ENCODE measurements at regions not wholly inside any gene's neighbourhood (a gene's known extent, or its start where the extent isn't known, plus 50 kb on each side); places are given as distances from the start of the nearest gene placed in this dataset.

DNA sequence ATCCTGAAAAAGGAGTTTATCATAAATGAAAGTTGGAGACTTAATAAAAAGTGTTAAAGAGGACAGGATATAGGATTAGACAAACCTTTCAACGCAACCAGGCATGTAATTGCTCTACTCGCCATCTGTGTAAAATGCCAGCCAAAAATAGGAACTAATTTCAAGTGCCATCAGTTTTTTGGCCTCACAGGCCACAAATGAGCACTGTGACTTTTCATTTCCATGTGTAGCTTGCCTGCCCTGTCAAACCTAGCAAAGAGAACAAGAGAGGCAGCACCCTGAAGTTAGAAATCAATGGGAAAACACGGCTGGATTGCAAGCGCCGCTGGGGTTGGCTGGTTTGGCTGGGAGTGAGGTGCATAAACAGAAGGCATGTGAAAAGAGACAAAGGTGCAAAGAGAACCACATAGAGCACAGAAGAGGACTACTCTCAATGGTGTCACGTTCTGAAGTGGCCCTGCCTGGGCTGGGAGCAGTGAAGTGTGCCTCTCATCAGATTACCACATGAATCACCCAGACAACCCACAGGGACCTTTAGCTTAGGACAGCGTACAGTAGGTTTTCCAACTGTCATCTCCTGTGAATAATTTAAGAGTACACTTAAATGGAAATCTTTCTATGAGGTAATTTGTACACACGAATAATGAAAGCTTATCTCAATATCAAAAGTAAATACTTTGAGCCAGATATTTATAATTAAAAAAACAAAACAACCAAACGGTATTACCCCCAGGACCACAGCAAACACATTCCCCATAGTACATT lies 78.0 kb upstream of the NHSL1 start (continued):
- TF ChIP-seq KDM5A (IDR thresholded peaks at IDR 0.05; ENCODE audit: low read length) (no peak), BCL11A (IDR thresholded peaks at IDR 0.05; ENCODE audit: low read depth in 2 of 2, low read length in 2 of 2) (no peak), YY1 (IDR thresholded peaks at IDR 0.05; ENCODE audit: low read depth, low read length) (no peak), SIN3A (conservative IDR thresholded peaks at IDR 0.05 in 1 of 2, IDR thresholded peaks at IDR 0.05 in 1 of 2; ENCODE audit: low read depth in 1 of 2, low read length in 2 of 2) (no peak), CTBP2 (IDR thresholded peaks at IDR 0.05; ENCODE audit: borderline replicate concordance, insufficient read depth, insufficient read length, low read length) (no peak), BACH1 (IDR thresholded peaks at IDR 0.05; ENCODE audit: low read length) (no peak)
- TF ChIP-seq, protein P1, sequence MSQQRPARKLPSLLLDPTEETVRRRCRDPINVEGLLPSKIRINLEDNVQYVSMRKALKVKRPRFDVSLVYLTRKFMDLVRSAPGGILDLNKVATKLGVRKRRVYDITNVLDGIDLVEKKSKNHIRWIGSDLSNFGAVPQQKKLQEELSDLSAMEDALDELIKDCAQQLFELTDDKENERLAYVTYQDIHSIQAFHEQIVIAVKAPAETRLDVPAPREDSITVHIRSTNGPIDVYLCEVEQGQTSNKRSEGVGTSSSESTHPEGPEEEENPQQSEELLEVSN (IDR thresholded peaks at IDR 0.05) = no peak
